Osteocyte (in vitro differentiated cells): ENCODE measurements at regions not wholly inside any gene's neighbourhood (a gene's known extent, or its start where the extent isn't known, plus 50 kb on each side); places are given as distances from the start of the nearest gene placed in this dataset.

ENCODE experiments used
- DNase-seq: peaks from one replicate; pipeline ENCODE4 v3.0.0; 2021; ENCODE audit warnings: mixed read lengths; ENCODE audit not compliant: unreplicated experiment; ENCODE audit errors: extremely low spot score
- H3K27ac Mint-ChIP-seq: one replicate; pipeline ENCODE4 v1.8.0; 2021; ENCODE audit warnings: mild to moderate bottlenecking, mixed read lengths; ENCODE audit not compliant: unreplicated experiment
- H3K27me3 Mint-ChIP-seq: one replicate; pipeline ENCODE4 v1.8.0; 2021; ENCODE audit warnings: mixed read lengths; ENCODE audit not compliant: unreplicated experiment
- H3K36me3 Mint-ChIP-seq: one replicate; pipeline ENCODE4 v1.8.0; 2021; ENCODE audit warnings: mixed read lengths; ENCODE audit not compliant: unreplicated experiment
- H3K4me1 Mint-ChIP-seq: one replicate; pipeline ENCODE4 v1.8.0; 2021; ENCODE audit warnings: mixed read lengths; ENCODE audit not compliant: unreplicated experiment
- H3K4me3 Mint-ChIP-seq: one replicate; pipeline ENCODE4 v1.8.0; 2021; ENCODE audit warnings: mild to moderate bottlenecking, moderate library complexity, mixed read lengths; ENCODE audit not compliant: unreplicated experiment
- H3K9me3 Mint-ChIP-seq: one replicate; pipeline ENCODE4 v1.8.0; 2021; ENCODE audit warnings: mixed read lengths; ENCODE audit not compliant: unreplicated experiment
- CTCF ChIP-seq: fragments of 200-600 bp; sonication (generic); IDR thresholded peaks from 2 replicates; pipeline ENCODE4 v1.5.0; 2021; ENCODE audit warnings: antibody characterized with exemption, mild to moderate bottlenecking, moderate library complexity

DNA sequence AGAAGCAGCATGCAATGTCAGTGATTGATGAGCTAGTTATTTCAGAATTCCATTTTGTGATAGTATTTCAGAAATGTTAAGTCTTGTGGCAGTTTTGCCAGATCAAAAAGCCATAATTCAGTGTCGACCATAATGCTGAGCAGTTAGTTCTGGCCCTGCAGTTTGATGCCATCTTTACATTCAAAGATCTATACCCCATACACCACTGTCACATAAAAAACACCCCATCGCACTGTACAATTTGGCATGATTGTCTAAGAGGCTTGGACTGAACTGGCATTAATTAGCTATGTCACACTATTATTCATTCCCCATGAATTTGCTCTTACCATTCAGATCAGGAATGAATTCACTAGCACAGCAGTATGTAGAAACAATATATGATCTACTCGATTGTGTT, 127.7 kb upstream of the EPHA3 start:
- Mint-ChIP-seq H3K4me1 (peaks cover 18% of the 10 kb centered on the region), H3K9me3 (peaks cover 11% of the 10 kb centered on the region), H3K27ac (no peak overlapping the region), H3K36me3 (peaks cover under 1% of the 10 kb centered on the region), H3K4me3 (no peak overlapping the region), H3K27me3 (no peaks in the 10 kb centered on the region)
- no peak for TF ChIP-seq CTCF
- no peak for DNase-seq

DNA sequence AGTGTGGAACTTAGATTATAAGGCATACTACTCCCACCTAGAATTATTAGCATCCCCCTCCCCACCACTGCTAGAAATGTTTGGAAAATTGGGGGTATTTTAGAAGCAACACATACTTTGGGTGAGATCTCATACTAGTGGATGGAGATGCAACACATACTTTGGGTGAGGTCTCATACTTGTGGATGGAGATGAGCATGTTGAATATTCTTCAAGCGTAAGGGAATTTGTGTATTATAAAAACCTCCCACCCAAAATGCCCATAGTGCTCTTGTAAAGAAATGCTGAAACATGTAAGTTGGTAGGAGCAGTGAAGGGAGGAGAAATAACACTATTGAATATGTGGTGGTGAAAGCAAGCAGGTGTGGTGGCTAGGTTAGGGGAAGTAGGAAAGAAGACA, 124.0 kb upstream of the EPHA3 start:
- Mint-ChIP-seq H3K27me3 (no peaks in the 10 kb centered on the region), H3K4me3 (no peak overlapping the region), H3K9me3 (no peaks in the 10 kb centered on the region), H3K4me1 (peaks cover 43% of the 10 kb centered on the region), H3K36me3 (no peaks in the 10 kb centered on the region), H3K27ac (no peak overlapping the region)
- no peak for TF ChIP-seq CTCF
- DNase-seq, result no peak

DNA sequence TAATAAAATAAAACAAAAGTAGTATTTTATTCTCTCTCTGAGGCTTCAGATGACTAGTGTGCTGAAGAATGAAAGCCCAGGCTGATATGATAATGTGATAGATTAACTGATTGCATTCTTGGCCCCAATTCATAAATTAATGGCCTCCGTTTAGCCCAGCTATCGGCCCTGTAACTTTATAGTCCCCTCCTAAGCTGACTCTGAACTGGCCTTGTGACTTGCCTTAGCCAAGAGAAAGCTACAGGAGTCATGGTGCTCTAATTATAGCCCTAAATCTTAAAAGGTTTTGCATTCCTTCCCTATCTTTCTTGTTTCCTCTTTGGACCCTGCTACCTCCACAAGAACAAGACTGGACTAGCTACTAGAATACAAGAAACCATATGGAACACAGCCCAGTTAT, 123.2 kb upstream of the EPHA3 start:
- H3K4me1 Mint-ChIP-seq, result peaks cover 46% of the 10 kb centered on the region
- no peaks in the 10 kb centered on the region for H3K9me3 Mint-ChIP-seq
- TF ChIP-seq CTCF, result no peak
- H3K27me3 Mint-ChIP-seq, result no peaks in the 10 kb centered on the region
- H3K4me3 Mint-ChIP-seq, result no peak overlapping the region
- H3K27ac Mint-ChIP-seq, result no peak overlapping the region
- H3K36me3 Mint-ChIP-seq, result no peaks in the 10 kb centered on the region
- no peak for DNase-seq

DNA sequence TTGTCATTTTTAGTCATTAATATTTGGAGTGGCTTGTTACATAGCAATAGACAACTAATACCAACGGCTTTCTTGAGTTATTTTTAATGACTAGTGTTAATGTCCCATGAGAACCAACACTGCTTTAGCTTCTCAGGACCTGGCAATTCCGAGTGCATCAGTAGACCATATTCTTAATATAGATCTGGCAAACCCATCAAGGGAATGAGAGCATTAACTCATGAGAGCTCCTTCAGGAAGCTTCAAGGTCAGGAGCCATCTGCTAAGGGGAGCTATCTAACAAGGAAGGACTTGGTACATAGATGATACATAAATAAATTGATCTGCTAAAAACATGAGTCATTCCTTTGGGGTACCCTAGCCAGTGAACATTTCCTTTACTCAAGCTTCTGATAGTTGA, 122.6 kb upstream of the EPHA3 start:
- Mint-ChIP-seq H3K4me3 (no peak overlapping the region), H3K27me3 (no peaks in the 10 kb centered on the region), H3K4me1 (peaks cover 46% of the 10 kb centered on the region), H3K9me3 (no peaks in the 10 kb centered on the region), H3K36me3 (no peaks in the 10 kb centered on the region), H3K27ac (no peak overlapping the region)
- TF ChIP-seq CTCF, result no peak
- DNase-seq, result no peak

- H3K9me3 Mint-ChIP-seq, result no peaks in the 10 kb centered on the region
- H3K36me3 Mint-ChIP-seq, result no peaks in the 10 kb centered on the region
- no peak overlapping the region for H3K4me3 Mint-ChIP-seq
- H3K27ac Mint-ChIP-seq, result no peak overlapping the region
- no peak for TF ChIP-seq CTCF
- no peaks in the 10 kb centered on the region for H3K27me3 Mint-ChIP-seq
- peaks cover 46% of the 10 kb centered on the region for H3K4me1 Mint-ChIP-seq
- no peak for DNase-seq
These were observed 121.9 kb upstream of the EPHA3 start for GRCh38 chr3:88985491-88985890.
